ENCODE measurements at regions not wholly inside any gene's neighbourhood (a gene's known extent, or its start where the extent isn't known, plus 50 kb on each side); places are given as distances from the start of the nearest gene placed in this dataset.

DNA sequence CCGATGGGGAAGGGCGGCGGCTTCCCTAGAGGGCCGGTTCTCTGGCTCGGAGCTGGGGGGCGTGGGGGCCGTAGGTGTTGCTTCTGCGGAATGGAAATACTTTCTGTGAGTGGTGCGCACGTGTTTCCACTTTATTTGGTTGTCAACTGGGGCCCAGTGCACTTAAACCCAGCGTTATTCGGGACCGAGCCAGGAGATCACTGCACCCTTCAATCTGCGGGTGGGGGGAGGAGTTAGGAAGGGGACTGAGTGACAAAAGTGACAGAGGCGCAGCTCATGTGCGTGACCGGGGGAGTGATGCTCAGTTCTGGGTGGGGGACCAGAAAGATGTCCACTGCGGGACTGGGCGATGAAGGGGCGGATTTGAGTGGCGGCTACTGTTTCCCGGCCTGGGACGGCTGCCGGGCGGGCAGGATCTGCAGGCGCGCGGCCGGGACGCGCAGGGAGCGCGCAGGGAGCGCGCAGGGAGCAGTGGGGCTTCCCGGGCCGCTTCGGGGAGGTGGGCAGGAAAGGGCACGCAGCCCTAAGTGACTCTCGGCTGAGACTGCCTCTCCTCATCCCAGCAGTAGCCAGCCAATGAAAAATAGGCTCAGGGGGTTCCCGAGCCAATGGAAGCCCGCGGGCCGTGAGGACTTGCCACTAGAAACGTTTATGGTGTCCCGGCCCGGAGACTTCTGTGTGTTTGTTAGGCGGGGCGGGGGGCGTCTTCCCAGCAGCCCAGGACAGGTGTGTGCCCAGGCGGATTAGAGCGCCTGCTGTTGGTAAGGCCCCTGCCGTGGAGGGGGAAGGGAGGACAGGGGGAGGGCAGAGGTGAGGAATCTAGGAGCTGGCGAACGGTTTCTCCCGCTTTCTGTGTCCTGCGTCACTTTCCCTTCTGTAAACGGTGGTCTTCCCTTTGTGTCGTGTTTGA lies 54.3 kb upstream of the KDM7A start (continued):
- TF ChIP-seq LRRFIP1 (CRISPR knock-in tag; conservative IDR thresholded peaks at IDR 0.05) (no peak), XBP1 (CRISPR knock-in tag; IDR thresholded peaks at IDR 0.05) (no peak), ZNF724P (CRISPR knock-in tag; IDR thresholded peaks at IDR 0.05; ENCODE audit: borderline replicate concordance) (peak; percentile 48; the same call in 1 of the 2 replicates), ZNF512 (CRISPR knock-in tag; IDR thresholded peaks at IDR 0.05) (no peak), HOXA7 (CRISPR knock-in tag; IDR thresholded peaks at IDR 0.05) (no peak), ZNF672 (CRISPR knock-in tag; IDR thresholded peaks at IDR 0.05) (peak; percentile 37), TOPORS (CRISPR knock-in tag; IDR thresholded peaks at IDR 0.05) (0 out of 2 replicates have a peak, but pooled peaks have one; percentile 64), ZNF235 (CRISPR knock-in tag; IDR thresholded peaks at IDR 0.05; ENCODE audit: borderline replicate concordance) (no peak), ZNF7 (CRISPR knock-in tag; IDR thresholded peaks at IDR 0.05) (0 out of 2 replicates have a peak, but pooled peaks have one; percentile 11), GTF2F1 (IDR thresholded peaks at IDR 0.05; ENCODE audit: low read length) (no peak), ZFP82 (CRISPR knock-in tag; IDR thresholded peaks at IDR 0.05; ENCODE audit: borderline replicate concordance) (no peak; the same call in 1 of the 2 replicates)
- TF ChIP-seq, protein P1, sequence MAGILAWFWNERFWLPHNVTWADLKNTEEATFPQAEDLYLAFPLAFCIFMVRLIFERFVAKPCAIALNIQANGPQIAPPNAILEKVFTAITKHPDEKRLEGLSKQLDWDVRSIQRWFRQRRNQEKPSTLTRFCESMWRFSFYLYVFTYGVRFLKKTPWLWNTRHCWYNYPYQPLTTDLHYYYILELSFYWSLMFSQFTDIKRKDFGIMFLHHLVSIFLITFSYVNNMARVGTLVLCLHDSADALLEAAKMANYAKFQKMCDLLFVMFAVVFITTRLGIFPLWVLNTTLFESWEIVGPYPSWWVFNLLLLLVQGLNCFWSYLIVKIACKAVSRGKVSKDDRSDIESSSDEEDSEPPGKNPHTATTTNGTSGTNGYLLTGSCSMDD (CRISPR knock-in tag; IDR thresholded peaks at IDR 0.05), result no peak; the same call in 1 of the 2 replicates
- TF ChIP-seq, protein P2, sequence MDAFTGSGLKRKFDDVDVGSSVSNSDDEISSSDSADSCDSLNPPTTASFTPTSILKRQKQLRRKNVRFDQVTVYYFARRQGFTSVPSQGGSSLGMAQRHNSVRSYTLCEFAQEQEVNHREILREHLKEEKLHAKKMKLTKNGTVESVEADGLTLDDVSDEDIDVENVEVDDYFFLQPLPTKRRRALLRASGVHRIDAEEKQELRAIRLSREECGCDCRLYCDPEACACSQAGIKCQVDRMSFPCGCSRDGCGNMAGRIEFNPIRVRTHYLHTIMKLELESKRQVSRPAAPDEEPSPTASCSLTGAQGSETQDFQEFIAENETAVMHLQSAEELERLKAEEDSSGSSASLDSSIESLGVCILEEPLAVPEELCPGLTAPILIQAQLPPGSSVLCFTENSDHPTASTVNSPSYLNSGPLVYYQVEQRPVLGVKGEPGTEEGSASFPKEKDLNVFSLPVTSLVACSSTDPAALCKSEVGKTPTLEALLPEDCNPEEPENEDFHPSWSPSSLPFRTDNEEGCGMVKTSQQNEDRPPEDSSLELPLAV (CRISPR knock-in tag; conservative IDR thresholded peaks at IDR 0.05; ENCODE audit: low read depth), result no peak
- TF ChIP-seq, protein P3, sequence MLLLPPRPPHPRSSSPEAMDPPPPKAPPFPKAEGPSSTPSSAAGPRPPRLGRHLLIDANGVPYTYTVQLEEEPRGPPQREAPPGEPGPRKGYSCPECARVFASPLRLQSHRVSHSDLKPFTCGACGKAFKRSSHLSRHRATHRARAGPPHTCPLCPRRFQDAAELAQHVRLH (CRISPR knock-in tag; IDR thresholded peaks at IDR 0.05; ENCODE audit: borderline replicate concordance, low read depth), result peak; percentile 89; the same call in 1 of the 2 replicates
- TF ChIP-seq, protein P4, sequence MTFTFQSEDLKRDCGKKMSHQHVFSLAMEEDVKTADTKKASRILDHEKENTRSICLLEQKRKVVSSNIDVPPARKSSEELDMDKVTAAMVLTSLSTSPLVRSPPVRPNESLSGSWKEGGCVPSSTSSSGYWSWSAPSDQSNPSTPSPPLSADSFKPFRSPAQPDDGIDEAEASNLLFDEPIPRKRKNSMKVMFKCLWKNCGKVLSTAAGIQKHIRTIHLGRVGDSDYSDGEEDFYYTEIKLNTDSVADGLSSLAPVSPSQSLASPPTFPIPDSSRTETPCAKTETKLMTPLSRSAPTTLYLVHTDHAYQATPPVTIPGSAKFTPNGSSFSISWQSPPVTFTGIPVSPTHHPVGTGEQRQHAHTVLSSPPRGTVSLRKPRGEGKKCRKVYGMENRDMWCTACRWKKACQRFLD (CRISPR knock-in tag; IDR thresholded peaks at IDR 0.05; ENCODE audit: borderline replicate concordance), result peak; percentile 62; the same call in 1 of the 2 replicates
- TF ChIP-seq, protein P5, sequence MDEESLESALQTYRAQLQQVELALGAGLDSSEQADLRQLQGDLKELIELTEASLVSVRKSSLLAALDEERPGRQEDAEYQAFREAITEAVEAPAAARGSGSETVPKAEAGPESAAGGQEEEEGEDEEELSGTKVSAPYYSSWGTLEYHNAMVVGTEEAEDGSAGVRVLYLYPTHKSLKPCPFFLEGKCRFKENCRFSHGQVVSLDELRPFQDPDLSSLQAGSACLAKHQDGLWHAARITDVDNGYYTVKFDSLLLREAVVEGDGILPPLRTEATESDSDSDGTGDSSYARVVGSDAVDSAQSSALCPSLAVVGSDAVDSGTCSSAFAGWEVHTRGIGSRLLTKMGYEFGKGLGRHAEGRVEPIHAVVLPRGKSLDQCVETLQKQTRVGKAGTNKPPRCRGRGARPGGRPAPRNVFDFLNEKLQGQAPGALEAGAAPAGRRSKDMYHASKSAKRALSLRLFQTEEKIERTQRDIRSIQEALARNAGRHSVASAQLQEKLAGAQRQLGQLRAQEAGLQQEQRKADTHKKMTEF (CRISPR knock-in tag; IDR thresholded peaks at IDR 0.05), result peak; percentile 73; the same call in 1 of the 2 replicates
- TF ChIP-seq, protein P6, sequence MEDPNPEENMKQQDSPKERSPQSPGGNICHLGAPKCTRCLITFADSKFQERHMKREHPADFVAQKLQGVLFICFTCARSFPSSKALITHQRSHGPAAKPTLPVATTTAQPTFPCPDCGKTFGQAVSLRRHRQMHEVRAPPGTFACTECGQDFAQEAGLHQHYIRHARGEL (CRISPR knock-in tag; IDR thresholded peaks at IDR 0.05), result no peak

All from HepG2 (cell line).